HCT116 (cell line): ENCODE measurements at regions not wholly inside any gene's neighbourhood (a gene's known extent, or its start where the extent isn't known, plus 50 kb on each side); places are given as distances from the start of the nearest gene placed in this dataset.

Experiments used
- ATAC-seq: fragments of 200-7000 bp; cut with Tn5 transposase; 2 replicates; pipeline ENCODE4 v1.9.1; 2020; ENCODE audit warnings: mild to moderate bottlenecking, moderate library complexity
- BruUV-seq: library from RNA; stranded (reverse); fragments of 400-500 nt; replicated peaks from 2 replicates; lab custom pipeline; 2021; lab: Mats Ljungman, UMichigan
- CTCF ChIA-PET: fragments of 300-600 bp; sonication (Branson Sonifier 250); formaldehyde crosslinking; loops from one replicate; lab custom pipeline; 2021; ENCODE audit warnings: antibody characterized with exemption; lab: Charles Lee
- POLR2A ChIA-PET: fragments of 300-600, 350-600 bp; sonication (Branson Sonifier 250); formaldehyde crosslinking; loops from one replicate; lab custom pipeline; 2021; ENCODE audit warnings: antibody characterized with exemption; lab: Charles Lee
- RAD21 ChIA-PET, 2 experiments: fragments of 300-600 bp; sonication (Branson Sonifier 250); formaldehyde crosslinking; loops; one replicate each; lab custom pipeline; 2023; ENCODE audit warnings: low total read pairs in 2 of 2; ENCODE audit not compliant: uncharacterized antibody in 2 of 2, unreplicated experiment in 2 of 2, low non-redundant PET in 1 of 2; lab: Charles Lee
- DNase-seq: peaks from one replicate; pipeline ENCODE4 v3.0.0-alpha.2; 2010; ENCODE audit warnings: low read depth, low spot score
- H2AFZ ChIP-seq: fragments of 200-600 bp; shearing (Covaris generic), sonication (generic); 2 replicates; pipeline ENCODE4 v1.6.1; 2017; ENCODE audit warnings: low read depth, mixed run types, mixed read lengths, antibody characterized with exemption, low read length; ENCODE audit not compliant: poor library complexity, severe bottlenecking
- H3K27ac ChIP-seq: 2 replicates; pipeline ENCODE4 v1.5.1; 2012; ENCODE audit warnings: low read depth, low read length
- H3K27me3 ChIP-seq: fragments of 200-600 bp; sonication (generic); 2 replicates; pipeline ENCODE4 v1.6.1; 2016; ENCODE audit warnings: mixed run types, low read length, mixed read lengths; ENCODE audit not compliant: insufficient read depth
- H3K36me3 ChIP-seq, 2 experiments: fragments of 200-500 bp in 1 of 2; fragments of 200-600 bp in 1 of 2; sonication (Bioruptor generic) in 1 of 2; sonication (generic) in 1 of 2; 2 replicates each; pipeline versions ENCODE4 v1.5.1 to v1.6.1; 2014 to 2016; ENCODE audit warnings: low read length in 2 of 2, inconsistent platforms in 1 of 2, mixed read lengths in 1 of 2, mixed run types in 1 of 2; ENCODE audit not compliant: insufficient read depth in 2 of 2, control insufficient read depth in 1 of 2
- H3K4me1 ChIP-seq, 2 experiments: fragments of 200-600 bp in 1 of 2; sonication (generic) in 1 of 2; 2 replicates each; pipeline versions ENCODE4 v1.5.1 to v1.6.1; 2012 to 2017; ENCODE audit warnings: low read length in 2 of 2, inconsistent platforms in 1 of 2, mild to moderate bottlenecking in 1 of 2, mixed read lengths in 1 of 2, mixed run types in 1 of 2, moderate library complexity in 1 of 2; ENCODE audit not compliant: insufficient read depth in 2 of 2, control insufficient read depth in 1 of 2
- H3K4me2 ChIP-seq: fragments of 200-600 bp; sonication (generic); 2 replicates; pipeline ENCODE4 v1.6.1; 2017; ENCODE audit warnings: mixed run types, low read length, mixed read lengths
- H3K4me3 ChIP-seq, 2 experiments: fragments of 200-600 bp in 1 of 2; sonication (generic) in 1 of 2; replicated peaks in 1 of 2; 2 replicates each; pipeline ENCODE4 v1.5.1; 2011 to 2016; ENCODE audit warnings: low read length in 2 of 2, control low read depth in 1 of 2, low read depth in 1 of 2, mild to moderate bottlenecking in 1 of 2, mixed read lengths in 1 of 2, mixed run types in 1 of 2
- H3K79me2 ChIP-seq: fragments of 200-600 bp; sonication (generic); 2 replicates; pipeline ENCODE4 v1.6.1; 2017; ENCODE audit warnings: mild to moderate bottlenecking, mixed run types, low read length, moderate library complexity, mixed read lengths; ENCODE audit not compliant: insufficient read depth
- H3K9ac ChIP-seq: fragments of 200-600 bp; sonication (generic); 2 replicates; pipeline ENCODE4 v1.6.1; 2016; ENCODE audit warnings: low read length, mixed read lengths
- H3K9me2 ChIP-seq: fragments of 200-600 bp; sonication (generic), shearing (Covaris generic); 2 replicates; pipeline ENCODE4 v1.6.1; 2017; ENCODE audit warnings: mixed run types, mild to moderate bottlenecking, moderate library complexity; ENCODE audit not compliant: insufficient read depth
- H3K9me3 ChIP-seq, 2 experiments: fragments of 200-500 bp in 1 of 2; fragments of 200-600 bp in 1 of 2; sonication (Bioruptor generic) in 1 of 2; sonication (generic) in 1 of 2; 2 replicates each; pipeline ENCODE4 v1.6.1; 2014 to 2017; ENCODE audit warnings: low read length in 2 of 2, mixed read lengths in 2 of 2, inconsistent platforms in 1 of 2, low read depth in 1 of 2, mild to moderate bottlenecking in 1 of 2, mixed run types in 1 of 2, moderate library complexity in 1 of 2; ENCODE audit not compliant: control insufficient read depth in 1 of 2, insufficient read depth in 1 of 2
- H4K20me1 ChIP-seq: fragments of 200-600 bp; sonication (generic), shearing (Covaris generic); 2 replicates; pipeline ENCODE4 v1.6.1; 2017; ENCODE audit warnings: mixed run types, mild to moderate bottlenecking, moderate library complexity; ENCODE audit not compliant: insufficient read depth
- CBX3 ChIP-seq: IDR thresholded peaks from 2 replicates; pipeline ENCODE4 v1.6.1; 2012; ENCODE audit warnings: low read depth
- EGR1 ChIP-seq: IDR thresholded peaks from 2 replicates; pipeline ENCODE4 v1.6.1; 2012; ENCODE audit warnings: low read depth
- EZH2phosphoT487 ChIP-seq: fragments of 200-600 bp; IDR thresholded peaks from 2 replicates; pipeline ENCODE4 v1.6.1; 2018; ENCODE audit warnings: antibody characterized with exemption, borderline replicate concordance
- MAX ChIP-seq: IDR thresholded peaks from 2 replicates; pipeline ENCODE4 v1.6.1; 2012
- POLR2AphosphoS5 ChIP-seq: IDR thresholded peaks from 2 replicates; pipeline ENCODE4 v1.6.1; 2011; ENCODE audit warnings: mild to moderate bottlenecking, low read depth, low read length, moderate library complexity
- REST ChIP-seq: IDR thresholded peaks from 2 replicates; pipeline ENCODE4 v1.6.1; 2012; ENCODE audit warnings: low read depth
- SIN3A ChIP-seq: IDR thresholded peaks from 2 replicates; pipeline ENCODE4 v1.6.1; 2012; ENCODE audit warnings: low read depth
- SP1 ChIP-seq: IDR thresholded peaks from 2 replicates; pipeline ENCODE4 v1.6.1; 2012; ENCODE audit warnings: low read depth
- YY1 ChIP-seq: IDR thresholded peaks from 2 replicates; pipeline ENCODE4 v1.6.1; 2011; ENCODE audit warnings: low read length, low read depth, moderate library complexity, mild to moderate bottlenecking; ENCODE audit not compliant: insufficient replicate concordance; ENCODE audit errors: extremely low read depth
- ZBTB33 ChIP-seq: IDR thresholded peaks from 2 replicates; pipeline ENCODE4 v1.6.1; 2011; ENCODE audit warnings: mild to moderate bottlenecking, low read length, moderate library complexity; ENCODE audit not compliant: insufficient replicate concordance; ENCODE audit errors: extremely low read depth
- ZNF274 ChIP-seq: fragments of 200-500 bp; sonication (Bioruptor generic); IDR thresholded peaks from 2 replicates; pipeline ENCODE4 v1.6.1; 2014; ENCODE audit warnings: mild to moderate bottlenecking, low read depth, low read length, inconsistent platforms
- intact Hi-C: fragments of 100-400 bp; cut with micrococcal nuclease; formaldehyde crosslinking; loops from 2 replicates; pipeline ENCODE4 v1.10.0; 2022

GRCh38 chr5:112634796-112635195, 102.9 kb upstream of the APC start:
- no peak overlapping the region for H3K9ac ChIP-seq
- no peaks in the 10 kb centered on the region for H3K9me2 ChIP-seq
- no peaks in the 10 kb centered on the region for H3K27me3 ChIP-seq
- H3K4me2 ChIP-seq = no peak overlapping the region
- CTCF ChIA-PET = no interaction called here
- no peaks in the 10 kb centered on the region for H3K4me1 ChIP-seq
- POLR2A ChIA-PET = no interaction called here
- H3K27ac ChIP-seq = no peak overlapping the region
- no peaks in the 10 kb centered on the region for H3K79me2 ChIP-seq
- H3K9me3 ChIP-seq = no peaks in the 10 kb centered on the region
- H3K36me3 ChIP-seq = no peaks in the 10 kb centered on the region
- DNase-seq (no peak), ATAC-seq (no peak)
- H4K20me1 ChIP-seq = no peaks in the 10 kb centered on the region
- no peak overlapping the region for H2AFZ ChIP-seq
- H3K4me3 ChIP-seq = no peak overlapping the region
- intact Hi-C loops = no loop called here
- no TSS peak for BruUV-seq
- TF ChIP-seq YY1 = no peak
- no peak for TF ChIP-seq MAX
- TF ChIP-seq POLR2AphosphoS5 = no peak
- TF ChIP-seq ZBTB33 = no peak
- no peak for TF ChIP-seq REST
- TF ChIP-seq SP1 = no peak
- TF ChIP-seq EZH2phosphoT487 = no peak
- no peak for TF ChIP-seq ZNF274
- TF ChIP-seq SIN3A = no peak
- no peak for TF ChIP-seq CBX3
- TF ChIP-seq EGR1 = no peak
- TF ChIP-seq, all 23 proteins: peak for 0
- RAD21 ChIA-PET = no interaction called here
